CD4-positive, alpha-beta T cell treated with Interleukin-10 for 1 hour (primary cell): ENCODE measurements at regions not wholly inside any gene's neighbourhood (a gene's known extent, or its start where the extent isn't known, plus 50 kb on each side); places are given as distances from the start of the nearest gene placed in this dataset.
A peak's percentile ranks its signal among the peaks of the same experiment; 100 is the strongest.

Experiments used
- DNase-seq: peaks from one replicate; pipeline ENCODE4 v3.0.0-alpha.2; 2020

- DNase-seq, result no peak
These were observed 125.3 kb downstream of the TSHZ3 start for GRCh38 chr19:31223740-31224534.

DNA sequence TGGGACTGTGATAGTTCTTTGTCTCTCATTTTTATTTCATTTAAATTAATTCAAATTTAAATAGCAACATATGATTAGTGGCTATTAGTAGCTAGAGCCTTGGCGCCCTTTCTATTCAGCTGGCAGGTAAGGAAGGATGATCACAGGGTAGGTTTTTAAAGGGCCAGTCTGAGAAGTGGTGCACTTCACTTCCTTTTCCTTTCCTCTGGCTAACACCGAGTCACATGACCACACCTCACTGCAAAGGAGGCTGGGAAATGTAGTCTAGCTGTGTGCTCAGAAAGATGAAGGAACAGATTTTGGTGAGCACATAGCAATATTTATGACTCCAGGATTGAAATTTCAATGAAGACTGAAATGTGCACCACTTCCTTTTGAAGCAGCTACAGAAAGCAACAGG, 128.7 kb downstream of the TSHZ3 start:
- DNase-seq, result peak; percentile 64

DNA sequence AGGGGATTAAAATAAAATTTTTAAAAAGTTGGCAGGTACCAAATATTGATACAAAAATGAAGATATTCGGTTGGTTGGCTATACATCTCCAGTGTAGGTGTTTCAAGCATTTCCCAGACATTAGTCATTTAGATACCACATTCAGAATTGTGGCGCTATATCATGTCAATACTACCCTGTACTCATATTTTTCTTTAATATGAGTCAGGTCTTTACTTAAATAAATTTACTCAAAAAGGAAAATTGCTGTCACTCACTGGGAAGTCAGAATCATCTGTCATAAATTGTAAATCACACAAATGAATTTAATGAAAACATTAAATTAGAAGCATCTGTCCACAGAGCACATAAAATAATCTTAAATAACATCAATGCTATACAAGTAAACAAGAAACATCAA, 134.2 kb downstream of the TSHZ3 start:
- DNase-seq, result no peak

DNA sequence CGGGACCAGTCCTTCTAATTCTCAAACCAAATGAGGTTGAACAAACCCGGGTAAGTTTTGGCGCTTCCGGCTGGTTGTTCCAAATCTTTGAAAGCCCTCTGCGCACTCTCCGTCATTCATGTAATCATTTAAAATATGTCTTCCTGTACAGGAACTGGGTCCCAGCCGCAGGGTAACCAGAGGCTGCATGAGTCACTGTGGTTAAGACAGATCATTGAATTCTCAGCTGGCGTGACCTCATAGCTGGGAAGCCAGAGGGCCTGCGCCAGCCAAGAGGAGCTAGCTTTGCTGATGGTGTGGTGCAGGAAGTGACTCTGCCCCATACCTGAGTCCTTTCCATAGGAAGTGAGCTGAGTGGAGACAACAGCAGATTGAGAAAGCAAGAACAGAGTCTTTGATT, 135.2 kb downstream of the TSHZ3 start:
- DNase-seq, result peak; percentile 89

- no peak for DNase-seq
These were observed 138.1 kb downstream of the TSHZ3 start for GRCh38 chr19:31211088-31211487.

GRCh38 chr19:31205887-31206518, 143.2 kb downstream of the TSHZ3 start:
- DNase-seq, result no peak

DNA sequence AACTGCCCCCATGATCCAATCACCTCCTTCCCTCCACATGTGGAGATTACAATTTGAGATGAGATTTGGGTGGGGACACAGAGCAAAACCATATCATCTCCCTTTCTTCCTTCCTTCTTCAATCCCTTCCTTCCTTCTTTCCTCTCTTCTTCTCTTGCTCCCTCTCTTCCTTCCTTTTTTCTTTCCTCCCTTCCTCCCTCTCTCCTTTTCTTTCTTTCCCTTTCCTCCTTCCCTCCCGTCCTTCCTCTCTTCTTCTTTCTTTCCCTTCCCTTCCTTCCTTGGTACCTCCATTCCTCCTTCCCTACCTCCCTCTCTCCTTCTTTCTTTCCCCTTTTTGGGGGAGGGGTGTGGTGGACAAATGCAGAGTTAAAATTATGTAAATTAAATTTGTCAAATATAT, 145.1 kb downstream of the TSHZ3 start:
- DNase-seq, result no peak

DNA sequence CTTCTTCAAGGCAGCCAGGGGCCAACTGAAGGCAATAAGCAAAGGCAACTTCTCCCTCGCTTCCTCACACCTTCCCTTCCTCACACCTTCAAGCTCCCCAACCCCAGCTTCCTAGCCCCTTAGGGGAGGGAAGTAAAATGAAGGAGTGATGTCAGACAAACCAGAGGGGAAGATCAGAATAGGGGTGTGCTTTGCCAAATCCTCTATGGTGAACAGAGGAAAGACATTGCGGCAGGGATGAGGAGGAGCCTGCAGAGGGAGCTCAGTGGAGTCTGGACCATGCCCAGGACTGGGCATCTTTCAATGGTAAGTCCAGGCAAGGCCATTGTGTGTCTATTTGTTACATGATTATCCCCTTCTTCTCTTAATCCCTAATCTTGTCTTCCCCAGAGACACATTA, 164.0 kb downstream of the TSHZ3 start:
- no peak for DNase-seq

DNA sequence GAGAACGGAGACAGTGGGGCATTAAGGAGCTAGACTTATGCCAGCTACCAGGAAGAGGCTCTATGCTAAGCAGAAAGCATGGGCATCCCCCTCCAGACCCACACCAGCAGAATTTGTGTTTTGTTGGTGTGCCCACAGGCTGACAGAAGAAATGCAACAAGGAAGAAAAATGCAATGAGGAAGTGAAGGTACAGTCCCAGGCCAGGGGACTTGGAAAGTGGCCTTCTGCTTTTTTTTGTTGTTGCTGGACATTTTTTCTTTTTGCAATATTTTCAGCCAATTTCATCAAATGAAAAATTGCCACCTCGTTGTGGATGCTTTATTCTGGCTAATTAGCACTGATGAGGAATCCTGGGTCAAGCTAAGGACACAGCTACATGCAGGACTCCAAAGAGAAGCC, 167.7 kb downstream of the TSHZ3 start:
- no peak for DNase-seq

- DNase-seq, result no peak
These were observed 168.3 kb downstream of the TSHZ3 start for GRCh38 chr19:31180907-31181306.

- no peak for DNase-seq
These were observed 169.8 kb downstream of the TSHZ3 start for GRCh38 chr19:31179471-31179852.

DNA sequence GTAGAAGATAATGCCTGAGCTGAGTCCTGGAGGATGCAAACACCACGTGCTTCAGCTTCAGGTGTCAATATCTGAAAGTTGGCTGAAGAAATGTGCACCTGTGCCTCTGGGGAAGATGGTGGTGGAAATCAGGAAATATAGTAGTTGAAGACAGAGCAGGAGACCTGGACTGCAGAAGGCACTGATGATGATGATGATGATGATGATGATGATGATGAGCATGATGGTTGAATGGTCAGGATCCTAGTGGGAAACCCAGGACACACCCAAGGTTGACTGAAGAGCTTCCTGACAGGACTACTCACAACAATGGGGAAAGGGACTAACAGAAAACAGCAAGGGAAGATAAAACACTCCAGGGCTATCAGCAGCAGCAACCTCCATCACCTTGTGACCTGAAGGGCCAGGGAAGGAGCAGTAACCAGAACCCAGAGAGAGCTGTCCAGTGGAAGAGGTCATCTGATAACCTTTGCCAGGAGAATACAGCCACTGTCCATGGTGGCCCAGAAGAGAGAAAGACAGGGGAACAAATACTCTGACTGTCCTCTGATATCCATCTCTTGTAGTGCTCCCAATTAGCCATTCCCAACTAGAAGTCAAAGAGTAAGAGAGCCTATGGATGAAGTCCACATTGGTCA, 170.3 kb downstream of the TSHZ3 start:
- DNase-seq, result no peak

GRCh38 chr19:31177246-31177645, 172.0 kb downstream of the TSHZ3 start:
- no peak for DNase-seq

DNA sequence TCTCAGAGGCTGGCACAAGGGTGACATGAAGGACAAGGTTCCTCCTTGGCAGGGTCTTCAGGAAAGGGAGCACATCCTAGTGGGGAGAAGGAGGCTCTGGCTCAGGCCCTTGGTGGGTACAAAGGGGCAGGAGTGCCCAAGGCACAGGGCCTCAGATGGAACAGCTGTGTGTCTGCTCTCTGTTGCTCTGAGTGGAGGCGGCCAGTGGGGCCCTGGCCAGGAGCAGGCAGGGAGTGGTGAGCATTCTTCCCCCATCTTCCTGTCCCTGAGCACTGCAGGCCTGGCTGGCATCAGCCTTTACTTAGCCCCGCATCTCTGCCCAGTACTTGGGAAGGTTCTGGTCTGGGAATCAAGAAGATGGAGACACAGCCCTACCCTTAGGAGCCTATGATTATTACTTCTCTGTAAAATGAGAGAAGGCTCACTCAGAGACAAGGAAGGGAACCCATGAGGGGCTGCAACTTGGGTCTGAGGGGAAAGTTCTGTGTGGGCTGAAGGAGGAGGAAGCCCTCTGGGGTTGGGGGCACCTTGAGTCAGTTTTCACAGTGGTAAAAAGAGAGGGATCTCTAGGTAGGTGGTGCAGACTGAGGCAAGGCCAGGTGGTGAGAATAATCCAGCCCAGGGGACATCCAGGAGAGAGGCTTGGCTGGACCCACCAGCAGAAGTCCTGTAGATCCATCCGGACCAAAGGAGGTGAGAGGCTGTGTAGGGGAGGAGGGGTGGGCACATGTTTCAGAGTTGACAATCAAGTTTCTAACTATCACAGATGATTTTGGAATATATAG, 173.5 kb downstream of the TSHZ3 start:
- DNase-seq, result no peak

GRCh38 chr19:31174948-31175347, 174.3 kb downstream of the TSHZ3 start:
- DNase-seq, result no peak

- DNase-seq, result no peak
These were observed 175.2 kb downstream of the TSHZ3 start for GRCh38 chr19:31173991-31174390.

DNA sequence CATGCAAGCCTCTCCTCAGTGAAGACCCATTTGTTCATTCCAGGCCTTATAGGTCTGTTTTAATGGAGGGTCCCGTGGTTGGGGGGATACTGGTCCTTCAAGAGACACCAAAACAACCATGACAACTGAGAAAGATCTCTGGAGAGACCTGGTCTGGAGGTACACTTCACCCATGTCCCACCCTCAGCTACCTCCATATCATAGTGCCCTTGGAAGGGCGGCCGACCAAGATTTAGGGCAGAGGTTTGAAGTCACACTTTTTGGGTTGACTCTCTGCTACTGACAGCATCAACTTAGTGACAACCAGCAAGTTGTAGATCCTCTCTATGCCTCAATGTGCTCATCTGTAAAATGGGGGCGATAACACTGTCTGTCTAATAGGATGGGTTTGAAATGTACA, 177.3 kb downstream of the TSHZ3 start:
- DNase-seq, result no peak

- DNase-seq, result no peak
These were observed 179.2 kb downstream of the TSHZ3 start for GRCh38 chr19:31170046-31170445.

DNA sequence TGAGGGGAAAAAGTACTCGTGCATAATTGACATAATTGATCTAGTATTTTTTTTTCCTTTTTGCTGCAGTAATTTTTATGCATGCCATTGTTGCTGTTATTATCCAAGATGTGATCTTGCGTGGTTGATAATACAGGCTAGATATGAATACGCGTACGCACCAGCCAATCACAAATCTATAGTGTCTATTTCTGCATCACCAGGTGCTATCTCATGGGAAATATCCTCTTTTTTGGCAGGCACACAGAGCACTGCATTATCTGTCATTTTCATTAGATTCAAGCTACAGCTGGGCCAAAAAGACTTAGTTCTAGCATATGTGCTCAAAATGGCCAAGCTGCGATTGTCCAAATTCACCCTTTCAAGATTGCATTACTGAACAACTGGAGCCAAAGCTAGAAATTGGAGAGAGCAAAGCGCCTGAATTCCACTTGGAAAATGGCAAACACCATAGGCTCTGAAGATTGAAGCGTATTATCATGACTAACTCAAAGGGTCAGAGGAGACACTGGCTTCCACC, 181.1 kb downstream of the TSHZ3 start:
- no peak for DNase-seq

DNA sequence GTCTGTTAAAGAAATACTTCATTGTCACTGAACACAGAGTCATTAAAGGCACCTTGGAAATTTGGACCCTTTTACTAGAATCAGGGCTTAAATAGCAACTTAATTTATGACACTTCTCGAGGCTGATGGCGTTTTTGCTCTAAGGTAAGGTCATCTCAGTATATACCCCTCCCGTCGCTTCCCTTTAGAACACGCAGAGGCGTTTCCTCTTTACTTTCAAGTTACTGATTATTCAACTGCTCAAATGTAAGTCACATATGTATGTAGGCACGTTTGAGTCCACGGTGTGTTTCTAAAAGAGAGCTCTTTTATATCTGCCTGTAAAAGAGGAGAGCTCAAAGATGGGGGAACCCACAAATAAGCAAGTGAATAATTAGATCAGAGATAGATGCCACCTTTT, 181.5 kb downstream of the TSHZ3 start:
- DNase-seq, result no peak

DNA sequence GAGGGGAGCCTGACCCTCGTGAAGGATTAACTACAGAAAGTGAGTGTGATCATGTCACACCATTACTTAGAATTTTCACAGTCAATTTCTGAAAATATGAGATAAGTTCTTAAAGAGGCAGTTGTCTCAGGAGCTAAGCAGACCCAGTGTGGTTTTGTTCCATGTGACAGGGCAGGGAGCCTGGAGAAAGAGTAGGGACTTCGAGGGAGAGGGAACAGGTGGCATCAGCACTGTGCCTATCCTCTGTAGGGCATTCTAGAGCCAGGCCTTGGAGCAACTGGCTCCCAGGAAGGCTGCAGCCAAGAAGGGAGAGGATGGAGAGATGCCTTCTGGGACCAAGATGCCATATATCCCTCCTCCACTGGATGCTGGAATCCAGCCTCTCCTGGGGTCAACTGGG, 183.0 kb downstream of the TSHZ3 start:
- no peak for DNase-seq

GRCh38 chr19:31164791-31165251, 184.4 kb downstream of the TSHZ3 start:
- no peak for DNase-seq

- no peak for DNase-seq
These were observed 188.8 kb downstream of the TSHZ3 start for GRCh38 chr19:31160336-31160926.
